ENCODE measurements at regions not wholly inside any gene's neighbourhood (a gene's known extent, or its start where the extent isn't known, plus 50 kb on each side); places are given as distances from the start of the nearest gene placed in this dataset.

- TF ChIP-seq GATA3 (IDR thresholded peaks at IDR 0.05; ENCODE audit: low read depth, low read length): no peak
- TF ChIP-seq GATA2 (IDR thresholded peaks at IDR 0.05; ENCODE audit: low read depth, low read length): no peak
Observed at GRCh38 chr13:34750078-34750931, 191.8 kb upstream of the NBEA start.

All from SH-SY5Y (cell line).